Astrocyte (in vitro differentiated cells and primary cell): ENCODE measurements at regions not wholly inside any gene's neighbourhood (a gene's known extent, or its start where the extent isn't known, plus 50 kb on each side); places are given as distances from the start of the nearest gene placed in this dataset.

ENCODE experiments used
- DNase-seq: peaks from one replicate; pipeline ENCODE4 v3.0.0-alpha.2; 2010; ENCODE audit warnings: low read depth
- FAIRE-seq: peaks from 2 replicates; lab custom pipeline; 2011; peaks lifted over from hg19 to GRCh38; lab: Jason Lieb, UNC
- H2AFZ ChIP-seq: 2 replicates; pipeline ENCODE4 v1.6.0; 2012; ENCODE audit warnings: low read depth, low read length, inconsistent platforms
- H3K27ac ChIP-seq: 2 replicates; pipeline ENCODE4 v1.5.1; 2011; ENCODE audit warnings: low read depth, low read length, inconsistent platforms
- H3K27me3 ChIP-seq: 2 replicates; pipeline ENCODE4 v1.6.0; 2011; ENCODE audit warnings: low read length, inconsistent platforms; ENCODE audit not compliant: insufficient read depth
- H3K36me3 ChIP-seq: 2 replicates; pipeline ENCODE4 v1.5.1; 2011; ENCODE audit warnings: low read length, inconsistent platforms; ENCODE audit not compliant: insufficient read depth
- H3K4me1 ChIP-seq: 2 replicates; pipeline ENCODE4 v1.5.1; 2011; ENCODE audit warnings: low read length, inconsistent platforms; ENCODE audit not compliant: insufficient read depth
- H3K4me2 ChIP-seq: 2 replicates; pipeline ENCODE4 v1.6.0; 2012; ENCODE audit warnings: low read length, inconsistent platforms
- H3K4me3 ChIP-seq: 2 replicates; pipeline ENCODE4 v1.5.1; 2011; ENCODE audit warnings: low read depth, mild to moderate bottlenecking, low read length, inconsistent platforms; ENCODE audit not compliant: insufficient read depth
- H3K79me2 ChIP-seq: 2 replicates; pipeline ENCODE4 v1.6.0; 2012; ENCODE audit warnings: mild to moderate bottlenecking, low read length, inconsistent platforms; ENCODE audit not compliant: insufficient read depth
- H3K9ac ChIP-seq: 2 replicates; pipeline ENCODE4 v1.6.0; 2012; ENCODE audit warnings: mild to moderate bottlenecking, low read length, inconsistent platforms
- H3K9me3 ChIP-seq: 2 replicates; pipeline ENCODE4 v1.5.1; 2012; ENCODE audit warnings: low read depth, mild to moderate bottlenecking, low read length, inconsistent platforms; ENCODE audit not compliant: insufficient read depth
- H4K20me1 ChIP-seq: 2 replicates; pipeline ENCODE4 v1.6.0; 2012; ENCODE audit warnings: low read length, inconsistent platforms; ENCODE audit not compliant: insufficient read depth
- H3K27ac Mint-ChIP-seq: one replicate; pipeline ENCODE4 v1.8.0; 2021; ENCODE audit warnings: mild to moderate bottlenecking, mixed read lengths; ENCODE audit not compliant: unreplicated experiment
- H3K27me3 Mint-ChIP-seq: one replicate; pipeline ENCODE4 v1.8.0; 2021; ENCODE audit warnings: low read depth, mixed read lengths; ENCODE audit not compliant: unreplicated experiment
- H3K36me3 Mint-ChIP-seq: one replicate; pipeline ENCODE4 v1.8.0; 2021; ENCODE audit warnings: low read depth, mixed read lengths; ENCODE audit not compliant: unreplicated experiment
- H3K4me1 Mint-ChIP-seq: one replicate; pipeline ENCODE4 v1.8.0; 2021; ENCODE audit warnings: low read depth, mixed read lengths; ENCODE audit not compliant: unreplicated experiment
- H3K4me3 Mint-ChIP-seq: one replicate; pipeline ENCODE4 v1.8.0; 2021; ENCODE audit warnings: mild to moderate bottlenecking, moderate library complexity, mixed read lengths; ENCODE audit not compliant: unreplicated experiment
- H3K9me3 Mint-ChIP-seq: one replicate; pipeline ENCODE4 v1.8.0; 2021; ENCODE audit warnings: mild to moderate bottlenecking, mixed read lengths; ENCODE audit not compliant: unreplicated experiment
- EZH2 ChIP-seq: IDR thresholded peaks from 2 replicates; pipeline ENCODE4 v1.6.1; 2012; ENCODE audit warnings: mild to moderate bottlenecking, low read length, inconsistent platforms; ENCODE audit not compliant: insufficient read depth
- TF ChIP-seq, protein P1 (sequence below): IDR thresholded peaks from 2 replicates; pipeline ENCODE4 v1.5.1; 2011; ENCODE audit warnings: low read depth, mild to moderate bottlenecking, inconsistent platforms, low read length, moderate library complexity; ENCODE audit not compliant: insufficient read depth

DNA sequence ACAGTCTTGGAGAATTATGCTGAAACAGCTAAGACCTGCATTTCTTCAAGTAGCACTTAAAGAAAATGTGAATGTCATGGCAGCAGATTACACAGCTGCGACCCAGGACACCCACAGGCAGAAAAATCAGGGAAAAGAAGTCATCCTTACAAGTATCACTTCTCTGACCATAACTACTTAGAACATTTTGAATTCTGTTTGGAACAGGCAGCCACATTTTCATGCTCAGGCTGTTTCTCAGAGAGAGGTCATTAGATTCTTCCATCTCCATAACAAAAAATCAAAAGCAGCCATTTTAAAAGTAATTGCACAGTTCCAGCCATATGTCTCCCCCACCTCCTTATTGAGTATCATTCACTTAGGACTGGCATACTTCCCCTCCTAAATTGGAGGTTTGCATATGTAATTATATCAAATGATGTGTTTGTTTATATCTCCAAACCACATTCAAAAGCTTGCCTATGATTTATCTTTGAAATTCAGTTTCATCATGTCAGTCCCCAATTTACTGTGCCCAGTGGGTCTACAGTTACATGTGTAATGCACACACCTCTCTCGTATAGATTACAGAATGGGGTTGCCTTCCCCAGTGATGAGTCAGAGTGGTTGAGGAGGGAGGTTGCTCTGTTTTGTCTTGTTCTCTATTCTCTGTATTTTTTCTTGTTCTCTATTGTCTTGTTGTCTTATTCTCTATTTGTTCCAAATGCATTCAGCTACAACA lies 276.5 kb upstream of the MTNR1B start:
- FAIRE-seq (no peak), DNase-seq (peak; percentile 26)
- Histone ChIP-seq H3K4me2 (no peak overlapping the region), H3K9ac (no peak overlapping the region), H3K27ac (no peak overlapping the region), H3K27me3 (no peaks in the 10 kb centered on the region), H2AFZ (no peak overlapping the region), H3K9me3 (no peaks in the 10 kb centered on the region), H4K20me1 (no peaks in the 10 kb centered on the region), H3K36me3 (no peaks in the 10 kb centered on the region), H3K4me3 (no peak overlapping the region), H3K4me1 (peaks cover 7% of the 10 kb centered on the region), H3K79me2 (no peaks in the 10 kb centered on the region)
- H3K4me1 Mint-ChIP-seq, result peaks cover 26% of the 10 kb centered on the region
- no peaks in the 10 kb centered on the region for H3K27me3 Mint-ChIP-seq
- TF ChIP-seq, protein P1, sequence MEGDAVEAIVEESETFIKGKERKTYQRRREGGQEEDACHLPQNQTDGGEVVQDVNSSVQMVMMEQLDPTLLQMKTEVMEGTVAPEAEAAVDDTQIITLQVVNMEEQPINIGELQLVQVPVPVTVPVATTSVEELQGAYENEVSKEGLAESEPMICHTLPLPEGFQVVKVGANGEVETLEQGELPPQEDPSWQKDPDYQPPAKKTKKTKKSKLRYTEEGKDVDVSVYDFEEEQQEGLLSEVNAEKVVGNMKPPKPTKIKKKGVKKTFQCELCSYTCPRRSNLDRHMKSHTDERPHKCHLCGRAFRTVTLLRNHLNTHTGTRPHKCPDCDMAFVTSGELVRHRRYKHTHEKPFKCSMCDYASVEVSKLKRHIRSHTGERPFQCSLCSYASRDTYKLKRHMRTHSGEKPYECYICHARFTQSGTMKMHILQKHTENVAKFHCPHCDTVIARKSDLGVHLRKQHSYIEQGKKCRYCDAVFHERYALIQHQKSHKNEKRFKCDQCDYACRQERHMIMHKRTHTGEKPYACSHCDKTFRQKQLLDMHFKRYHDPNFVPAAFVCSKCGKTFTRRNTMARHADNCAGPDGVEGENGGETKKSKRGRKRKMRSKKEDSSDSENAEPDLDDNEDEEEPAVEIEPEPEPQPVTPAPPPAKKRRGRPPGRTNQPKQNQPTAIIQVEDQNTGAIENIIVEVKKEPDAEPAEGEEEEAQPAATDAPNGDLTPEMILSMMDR, result no peak
- TF ChIP-seq EZH2, result no peak
- no peak overlapping the region for H3K27ac Mint-ChIP-seq
- H3K4me3 Mint-ChIP-seq, result no peak overlapping the region
- H3K36me3 Mint-ChIP-seq, result no peaks in the 10 kb centered on the region
- no peaks in the 10 kb centered on the region for H3K9me3 Mint-ChIP-seq

GRCh38 chr11:92696076-92696475 lies 273.4 kb upstream of the MTNR1B start:
- no peak for FAIRE-seq

More at GRCh38 chr11:92696076-92696475, 273.4 kb upstream of the MTNR1B start:
- H3K9me3 Mint-ChIP-seq, result no peaks in the 10 kb centered on the region
- Histone ChIP-seq H3K9ac (no peak overlapping the region), H2AFZ (peak overlapping the region; percentile 23), H3K4me3 (no peak overlapping the region), H3K79me2 (no peaks in the 10 kb centered on the region), H3K36me3 (no peaks in the 10 kb centered on the region), H3K4me1 (peaks cover 7% of the 10 kb centered on the region), H3K27me3 (no peaks in the 10 kb centered on the region), H3K9me3 (no peaks in the 10 kb centered on the region), H4K20me1 (no peaks in the 10 kb centered on the region), H3K27ac (no peak overlapping the region), H3K4me2 (no peak overlapping the region)
- H3K4me1 Mint-ChIP-seq, result peaks cover 26% of the 10 kb centered on the region
- H3K36me3 Mint-ChIP-seq, result peaks cover 3% of the 10 kb centered on the region
- peak overlapping the region; percentile 44 for H3K27ac Mint-ChIP-seq
- no peaks in the 10 kb centered on the region for H3K27me3 Mint-ChIP-seq
- no peak overlapping the region for H3K4me3 Mint-ChIP-seq
- TF ChIP-seq EZH2, result no peak
- TF ChIP-seq, protein P1, result no peak
- DNase-seq, result no peak
